Tibial artery (tissue), 4 donors: ENCODE measurements at regions not wholly inside any gene's neighbourhood (a gene's known extent, or its start where the extent isn't known, plus 50 kb on each side); places are given as distances from the start of the nearest gene placed in this dataset.

Source experiments
- DNase-seq, 2 donors: peaks; one replicate each; pipeline ENCODE4 v3.0.0-alpha.2; 2019
- H3K27ac ChIP-seq, 2 donors: fragments of 200-600 bp; sonication (generic) in 1 of 2; 1 replicate in 1 of 2; 2 replicates in 1 of 2; pipeline ENCODE4 v1.5.1; 2018 to 2019; ENCODE audit warnings: mild to moderate bottlenecking in 1 of 2
- H3K27me3 ChIP-seq, 2 donors: fragments of 200-600 bp; sonication (generic) in 1 of 2; one replicate each; pipeline versions ENCODE4 v1.5.1 to v1.6.0; 2016 to 2019
- H3K36me3 ChIP-seq, 3 donors: fragments of 200-600 bp; sonication (generic) in 2 of 3; one replicate each; pipeline ENCODE4 v1.5.1; 2016 to 2019; ENCODE audit warnings: mild to moderate bottlenecking in 2 of 3
- H3K4me1 ChIP-seq, 4 donors: fragments of 200-600 bp; sonication (generic) in 2 of 4; 1 replicate in 3 of 4; 2 replicates in 1 of 4; pipeline ENCODE4 v1.5.1; 2016 to 2019
- H3K4me3 ChIP-seq, 2 donors: fragments of 200-600 bp; sonication (generic) in 1 of 2; 1 replicate in 1 of 2; 2 replicates in 1 of 2; pipeline ENCODE4 v1.5.1; 2018 to 2019; ENCODE audit warnings: mild to moderate bottlenecking in 2 of 2
- H3K9me3 ChIP-seq, 3 donors: fragments of 200-600 bp; sonication (generic) in 1 of 3; one replicate each; pipeline ENCODE4 v1.5.1; 2016 to 2019
- CTCF ChIP-seq, 2 experiments: fragments of 200-600 bp in 1 of 2; fragments of 450-650 bp in 1 of 2; IDR thresholded peaks; one replicate each; pipeline ENCODE4 v1.5.1; 2017 to 2019; ENCODE audit warnings: antibody characterized with exemption in 2 of 2, mild to moderate bottlenecking in 1 of 2, moderate library complexity in 1 of 2
- intact Hi-C: fragments of 100-400 bp; cut with DNase I; formaldehyde crosslinking; loops from one replicate; pipeline ENCODE4 v1.15.0; 2023; ENCODE audit warnings: low total_unique reads

GRCh38 chr7:31456646-31457368, 57.1 kb upstream of the ITPRID1 start:
- H3K9me3 ChIP-seq: peaks cover 0 to 4% (median 0%) of the 10 kb centered on the region in 3 donors
- DNase-seq: no peak
- no peak overlapping the region for H3K4me3 ChIP-seq
- no peaks in the 10 kb centered on the region for H3K36me3 ChIP-seq
- TF ChIP-seq CTCF (IDR thresholded peaks at IDR 0.05): no peak
- H3K27ac ChIP-seq: no peak overlapping the region
- intact Hi-C loops: no loop called here
- H3K27me3 ChIP-seq: no peaks in the 10 kb centered on the region
- H3K4me1 ChIP-seq: no peaks in the 10 kb centered on the region

- DNase-seq: no peak
- Histone ChIP-seq H3K36me3 (no peaks in the 10 kb centered on the region), H3K4me1 (no peaks in the 10 kb centered on the region), H3K9me3 (peaks cover 0 to 4% (median 0%) of the 10 kb centered on the region in 3 donors), H3K27me3 (no peaks in the 10 kb centered on the region), H3K4me3 (no peak overlapping the region), H3K27ac (no peak overlapping the region)
- intact Hi-C loops: no loop called here
- no peak for TF ChIP-seq CTCF (IDR thresholded peaks at IDR 0.05)
These were observed 56.3 kb upstream of the ITPRID1 start for GRCh38 chr7:31457551-31457950.

GRCh38 chr7:31458203-31458602, 55.7 kb upstream of the ITPRID1 start:
- no peak overlapping the region for H3K27ac ChIP-seq
- H3K9me3 ChIP-seq: peaks cover 0 to 4% (median 0%) of the 10 kb centered on the region in 3 donors
- H3K4me3 ChIP-seq: no peak overlapping the region
- no peaks in the 10 kb centered on the region for H3K4me1 ChIP-seq
- no peak for DNase-seq
- no peaks in the 10 kb centered on the region for H3K36me3 ChIP-seq
- no peak for TF ChIP-seq CTCF (IDR thresholded peaks at IDR 0.05)
- no peaks in the 10 kb centered on the region for H3K27me3 ChIP-seq
- intact Hi-C loops: no loop called here

- no peaks in the 10 kb centered on the region for H3K4me1 ChIP-seq
- DNase-seq: no peak
- no peak overlapping the region for H3K4me3 ChIP-seq
- H3K9me3 ChIP-seq: no peaks in the 10 kb centered on the region
- no peaks in the 10 kb centered on the region for H3K27me3 ChIP-seq
- no peak overlapping the region for H3K27ac ChIP-seq
- TF ChIP-seq CTCF (IDR thresholded peaks at IDR 0.05): no peak
- no peaks in the 10 kb centered on the region for H3K36me3 ChIP-seq
- intact Hi-C loops: no loop called here
These were observed 51.3 kb upstream of the ITPRID1 start for GRCh38 chr7:31462636-31463035.
